SJSA1 (cell line): ENCODE measurements at regions not wholly inside any gene's neighbourhood (a gene's known extent, or its start where the extent isn't known, plus 50 kb on each side); places are given as distances from the start of the nearest gene placed in this dataset.
A peak's percentile ranks its signal among the peaks of the same experiment; 100 is the strongest.

Experiments used
- DNase-seq, 2 experiments: peaks; one replicate each; pipeline ENCODE4 v3.0.0-alpha.2; 2015 to 2020; ENCODE audit warnings: low spot score in 2 of 2, low read depth in 1 of 2
- H3K27ac ChIP-seq: fragments of 250-450 bp; sonication (Bioruptor Pico); 2 replicates; pipeline ENCODE4 v1.5.1; 2020; ENCODE audit warnings: mild to moderate bottlenecking, moderate library complexity
- H3K27me3 ChIP-seq: fragments of 250-450 bp; sonication (Bioruptor Pico); replicated peaks from 2 replicates; pipeline ENCODE4 v1.5.1; 2020; ENCODE audit warnings: mild to moderate bottlenecking, moderate library complexity
- H3K36me3 ChIP-seq: fragments of 250-450 bp; sonication (Bioruptor Pico); 2 replicates; pipeline ENCODE4 v1.5.1; 2020; ENCODE audit warnings: mild to moderate bottlenecking
- H3K4me1 ChIP-seq: fragments of 250-450 bp; sonication (Bioruptor Pico); replicated peaks from 2 replicates; pipeline ENCODE4 v1.6.1; 2021; ENCODE audit warnings: mild to moderate bottlenecking
- H3K4me3 ChIP-seq: fragments of 250-450 bp; sonication (Bioruptor Pico); 2 replicates; pipeline ENCODE4 v1.5.1; 2020; ENCODE audit warnings: mild to moderate bottlenecking
- H3K9me3 ChIP-seq: fragments of 250-450 bp; sonication (Bioruptor Pico); replicated peaks from 2 replicates; pipeline ENCODE4 v1.5.1; 2020; ENCODE audit warnings: mild to moderate bottlenecking

GRCh38 chr4:22129454-22130029 lies 181.0 kb upstream of the KCNIP4 start:
- Histone ChIP-seq H3K27ac (no peak overlapping the region), H3K9me3 (no peaks in the 10 kb centered on the region), H3K4me1 (no peaks in the 10 kb centered on the region), H3K36me3 (no peaks in the 10 kb centered on the region), H3K4me3 (no peak overlapping the region), H3K27me3 (no peaks in the 10 kb centered on the region)
- peak in 1 of 2 experiments; percentile 0 for DNase-seq

GRCh38 chr4:22122062-22122461 lies 173.5 kb upstream of the KCNIP4 start:
- Histone ChIP-seq H3K9me3 (no peaks in the 10 kb centered on the region), H3K27ac (no peak overlapping the region), H3K27me3 (no peaks in the 10 kb centered on the region), H3K4me1 (no peaks in the 10 kb centered on the region), H3K4me3 (no peak overlapping the region), H3K36me3 (no peaks in the 10 kb centered on the region)
- DNase-seq: no peak

- no peaks in the 10 kb centered on the region for H3K4me1 ChIP-seq
These were observed 166.7 kb upstream of the KCNIP4 start for GRCh38 chr4:22115262-22115661.

GRCh38 chr4:22103768-22104167 lies 155.2 kb upstream of the KCNIP4 start:
- H3K27ac ChIP-seq: no peak overlapping the region
- H3K36me3 ChIP-seq: no peaks in the 10 kb centered on the region
- no peak overlapping the region for H3K4me3 ChIP-seq
- no peaks in the 10 kb centered on the region for H3K9me3 ChIP-seq
- H3K4me1 ChIP-seq: no peaks in the 10 kb centered on the region
- DNase-seq: no peak
- H3K27me3 ChIP-seq: no peaks in the 10 kb centered on the region

More at GRCh38 chr4:22115262-22115661, 166.7 kb upstream of the KCNIP4 start:
- Histone ChIP-seq H3K36me3 (no peaks in the 10 kb centered on the region), H3K9me3 (no peaks in the 10 kb centered on the region), H3K4me3 (no peak overlapping the region), H3K27ac (no peak overlapping the region), H3K27me3 (no peaks in the 10 kb centered on the region)
- no peak for DNase-seq

- no peak overlapping the region for H3K4me3 ChIP-seq
- no peak for DNase-seq
- no peaks in the 10 kb centered on the region for H3K27me3 ChIP-seq
- no peaks in the 10 kb centered on the region for H3K9me3 ChIP-seq
- no peaks in the 10 kb centered on the region for H3K36me3 ChIP-seq
- no peaks in the 10 kb centered on the region for H3K4me1 ChIP-seq
- H3K27ac ChIP-seq: no peak overlapping the region
These were observed 151.3 kb upstream of the KCNIP4 start for GRCh38 chr4:22099896-22100295.

- Histone ChIP-seq H3K27ac (no peak overlapping the region), H3K4me1 (no peaks in the 10 kb centered on the region), H3K4me3 (no peak overlapping the region), H3K36me3 (no peaks in the 10 kb centered on the region), H3K9me3 (no peaks in the 10 kb centered on the region), H3K27me3 (no peaks in the 10 kb centered on the region)
- DNase-seq: no peak
These were observed 149.0 kb upstream of the KCNIP4 start for GRCh38 chr4:22097596-22097995.

- DNase-seq: no peak
- Histone ChIP-seq H3K4me1 (no peaks in the 10 kb centered on the region), H3K27me3 (no peaks in the 10 kb centered on the region), H3K36me3 (no peaks in the 10 kb centered on the region), H3K9me3 (no peaks in the 10 kb centered on the region), H3K27ac (no peak overlapping the region), H3K4me3 (no peak overlapping the region)
These were observed 145.6 kb upstream of the KCNIP4 start for GRCh38 chr4:22094217-22094616.

- H3K4me3 ChIP-seq: no peak overlapping the region
- no peak overlapping the region for H3K27ac ChIP-seq
These were observed 144.6 kb upstream of the KCNIP4 start for GRCh38 chr4:22093126-22093525.

GRCh38 chr4:22091906-22092305 lies 143.3 kb upstream of the KCNIP4 start:
- no peak for DNase-seq
- Histone ChIP-seq H3K4me1 (no peaks in the 10 kb centered on the region), H3K9me3 (no peaks in the 10 kb centered on the region), H3K27ac (no peak overlapping the region), H3K36me3 (no peaks in the 10 kb centered on the region), H3K4me3 (no peak overlapping the region), H3K27me3 (no peaks in the 10 kb centered on the region)

More at GRCh38 chr4:22093126-22093525, 144.6 kb upstream of the KCNIP4 start:
- no peaks in the 10 kb centered on the region for H3K9me3 ChIP-seq
- no peaks in the 10 kb centered on the region for H3K36me3 ChIP-seq
- no peaks in the 10 kb centered on the region for H3K4me1 ChIP-seq
- no peaks in the 10 kb centered on the region for H3K27me3 ChIP-seq
- DNase-seq: no peak

- no peaks in the 10 kb centered on the region for H3K36me3 ChIP-seq
- no peak overlapping the region for H3K27ac ChIP-seq
- no peaks in the 10 kb centered on the region for H3K9me3 ChIP-seq
- no peaks in the 10 kb centered on the region for H3K4me1 ChIP-seq
- no peak for DNase-seq
- H3K27me3 ChIP-seq: no peaks in the 10 kb centered on the region
- no peak overlapping the region for H3K4me3 ChIP-seq
These were observed 142.8 kb upstream of the KCNIP4 start for GRCh38 chr4:22091352-22091717.

- Histone ChIP-seq H3K4me1 (no peaks in the 10 kb centered on the region), H3K36me3 (no peaks in the 10 kb centered on the region), H3K9me3 (no peaks in the 10 kb centered on the region), H3K27me3 (no peaks in the 10 kb centered on the region), H3K4me3 (no peak overlapping the region), H3K27ac (no peak overlapping the region)
- no peak for DNase-seq
These were observed 142.2 kb upstream of the KCNIP4 start for GRCh38 chr4:22090661-22091351.

GRCh38 chr4:22077571-22077970 lies 129.0 kb upstream of the KCNIP4 start:
- no peak for DNase-seq
- no peaks in the 10 kb centered on the region for H3K36me3 ChIP-seq
- H3K4me3 ChIP-seq: no peak overlapping the region
- H3K4me1 ChIP-seq: no peaks in the 10 kb centered on the region
- no peaks in the 10 kb centered on the region for H3K27me3 ChIP-seq
- no peaks in the 10 kb centered on the region for H3K9me3 ChIP-seq
- H3K27ac ChIP-seq: no peak overlapping the region

- Histone ChIP-seq H3K36me3 (no peaks in the 10 kb centered on the region), H3K27ac (no peak overlapping the region), H3K4me3 (no peak overlapping the region), H3K4me1 (no peaks in the 10 kb centered on the region), H3K9me3 (no peaks in the 10 kb centered on the region), H3K27me3 (no peaks in the 10 kb centered on the region)
- DNase-seq: no peak
These were observed 124.2 kb upstream of the KCNIP4 start for GRCh38 chr4:22072726-22073125.

GRCh38 chr4:22072240-22072639 lies 123.7 kb upstream of the KCNIP4 start:
- no peak for DNase-seq

GRCh38 chr4:22071749-22072148 lies 123.2 kb upstream of the KCNIP4 start:
- H3K4me3 ChIP-seq: no peak overlapping the region
- H3K27ac ChIP-seq: no peak overlapping the region
- H3K27me3 ChIP-seq: no peaks in the 10 kb centered on the region
- no peaks in the 10 kb centered on the region for H3K4me1 ChIP-seq
- DNase-seq: no peak
- H3K36me3 ChIP-seq: no peaks in the 10 kb centered on the region
- H3K9me3 ChIP-seq: no peaks in the 10 kb centered on the region

More at GRCh38 chr4:22072240-22072639, 123.7 kb upstream of the KCNIP4 start:
- Histone ChIP-seq H3K4me1 (no peaks in the 10 kb centered on the region), H3K4me3 (no peak overlapping the region), H3K9me3 (no peaks in the 10 kb centered on the region), H3K27me3 (no peaks in the 10 kb centered on the region), H3K27ac (no peak overlapping the region), H3K36me3 (no peaks in the 10 kb centered on the region)
